Renal cortex interstitium (tissue), 11 donors: ENCODE measurements at regions not wholly inside any gene's neighbourhood (a gene's known extent, or its start where the extent isn't known, plus 50 kb on each side); places are given as distances from the start of the nearest gene placed in this dataset.
A peak's percentile ranks its signal among the peaks of the same experiment; 100 is the strongest.

ENCODE experiments used
- DNase-seq, 11 donors: peaks; one replicate each; pipeline ENCODE4 v3.0.0-alpha.2; 2013; ENCODE audit warnings: low read depth in 9 of 11, low spot score in 4 of 11; ENCODE audit errors: extremely low read depth in 1 of 11

DNA sequence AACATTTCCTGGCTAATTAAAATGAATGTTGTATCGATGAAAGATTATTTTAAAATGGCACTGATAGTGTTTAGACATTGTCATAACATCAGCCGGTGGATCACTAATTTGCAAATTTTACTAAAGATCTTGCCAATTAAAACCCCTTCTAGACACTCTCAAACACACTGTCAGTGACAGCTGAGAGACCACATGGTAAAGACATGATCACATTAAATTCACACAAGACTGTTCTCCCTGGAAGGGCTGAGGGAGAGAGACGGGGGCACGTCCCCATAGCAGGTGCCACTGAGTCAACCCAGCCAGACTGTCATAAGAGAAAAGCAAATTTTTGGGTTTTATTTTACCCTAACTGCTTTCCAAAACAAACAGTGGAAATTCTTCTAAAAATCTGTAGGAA lies 306.0 kb downstream of the TXNL1 start:
- DNase-seq: no peak

DNA sequence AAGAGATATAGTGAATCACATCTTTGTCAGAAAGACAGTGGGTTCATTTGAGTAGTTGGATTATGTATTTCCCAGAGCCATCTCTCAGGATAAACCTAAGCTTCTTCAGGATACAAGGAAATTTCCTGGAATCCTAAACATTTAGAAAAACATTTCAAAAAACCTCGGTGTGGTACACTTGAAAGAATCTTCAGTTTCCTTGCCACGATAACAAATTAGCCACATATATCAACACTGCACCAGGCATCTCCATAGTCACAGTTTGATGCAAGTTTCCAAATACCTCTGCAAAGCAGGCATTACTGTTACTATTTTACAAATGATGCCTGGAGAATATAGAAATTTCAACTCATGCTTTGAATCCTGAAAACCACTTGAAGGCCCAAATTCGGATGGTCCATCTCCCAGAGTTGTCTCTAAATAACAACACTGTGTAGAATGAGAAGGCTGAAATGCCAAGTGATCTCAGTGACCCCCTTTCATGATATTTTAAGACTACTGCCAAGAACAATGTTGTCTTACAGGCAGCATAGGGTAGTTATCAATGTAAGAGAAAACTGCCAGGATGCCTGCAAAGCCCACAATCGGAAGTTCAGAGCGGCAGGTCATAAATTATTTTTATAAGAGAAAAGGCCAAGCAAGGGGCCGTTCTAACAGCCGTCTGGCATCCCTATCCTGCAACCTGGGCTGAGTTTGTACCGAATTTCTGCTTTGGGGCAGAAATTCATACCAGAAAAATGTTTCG lies 307.9 kb downstream of the TXNL1 start:
- DNase-seq: peak in 2 of 11 donors; percentile 12 to 31

DNA sequence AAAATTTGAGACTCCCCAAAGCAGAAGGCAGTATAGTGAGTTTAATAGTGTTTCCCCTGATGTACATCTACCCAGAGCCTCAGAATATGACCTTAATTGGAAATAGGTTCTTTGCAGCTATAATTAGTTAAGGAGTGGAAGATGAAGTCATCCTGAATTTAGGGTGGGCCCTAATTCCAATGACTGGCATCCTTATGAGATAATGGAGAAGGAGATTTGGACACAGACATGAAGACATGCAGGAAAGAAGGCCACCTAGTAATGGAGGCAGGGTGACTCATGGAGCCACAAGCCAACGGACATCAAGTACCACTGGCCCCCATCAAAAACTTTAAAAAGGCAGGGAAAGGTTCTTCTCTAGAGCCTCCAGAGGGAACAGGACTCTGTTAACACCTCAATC lies 308.9 kb downstream of the TXNL1 start:
- DNase-seq: no peak

DNA sequence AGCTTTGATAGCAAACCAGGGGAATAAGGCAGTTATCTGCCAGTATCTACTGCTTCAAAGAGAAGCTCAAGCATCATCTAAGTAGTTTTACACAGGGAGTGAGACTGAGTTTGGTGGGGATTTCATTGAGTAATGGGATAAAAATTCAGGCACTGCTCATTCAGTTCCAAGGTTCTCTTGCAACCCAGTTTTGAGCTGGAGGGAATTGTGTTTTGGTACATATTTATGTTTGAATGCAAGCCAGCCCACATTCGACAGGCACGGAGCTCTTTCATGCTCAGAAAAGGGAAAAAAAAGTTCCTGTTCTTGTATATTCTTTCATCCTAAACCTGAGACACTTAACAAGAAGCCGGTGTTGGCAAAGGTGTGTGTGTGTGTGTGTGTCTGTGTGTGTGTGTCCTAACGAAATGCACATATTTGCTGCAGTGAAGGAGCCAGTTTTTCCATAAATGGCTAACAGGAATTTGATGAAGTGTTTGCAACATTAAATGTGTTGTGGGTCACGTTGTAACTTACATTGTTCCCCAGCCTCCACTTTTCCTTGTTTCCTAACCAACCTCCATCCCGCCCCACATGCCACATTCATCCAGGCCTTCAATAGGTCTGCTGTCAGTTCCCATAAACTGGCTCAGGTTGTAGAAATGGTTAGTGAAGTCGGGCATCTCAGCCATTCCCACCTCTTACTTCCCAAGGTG lies 311.1 kb downstream of the TXNL1 start:
- no peak for DNase-seq

DNA sequence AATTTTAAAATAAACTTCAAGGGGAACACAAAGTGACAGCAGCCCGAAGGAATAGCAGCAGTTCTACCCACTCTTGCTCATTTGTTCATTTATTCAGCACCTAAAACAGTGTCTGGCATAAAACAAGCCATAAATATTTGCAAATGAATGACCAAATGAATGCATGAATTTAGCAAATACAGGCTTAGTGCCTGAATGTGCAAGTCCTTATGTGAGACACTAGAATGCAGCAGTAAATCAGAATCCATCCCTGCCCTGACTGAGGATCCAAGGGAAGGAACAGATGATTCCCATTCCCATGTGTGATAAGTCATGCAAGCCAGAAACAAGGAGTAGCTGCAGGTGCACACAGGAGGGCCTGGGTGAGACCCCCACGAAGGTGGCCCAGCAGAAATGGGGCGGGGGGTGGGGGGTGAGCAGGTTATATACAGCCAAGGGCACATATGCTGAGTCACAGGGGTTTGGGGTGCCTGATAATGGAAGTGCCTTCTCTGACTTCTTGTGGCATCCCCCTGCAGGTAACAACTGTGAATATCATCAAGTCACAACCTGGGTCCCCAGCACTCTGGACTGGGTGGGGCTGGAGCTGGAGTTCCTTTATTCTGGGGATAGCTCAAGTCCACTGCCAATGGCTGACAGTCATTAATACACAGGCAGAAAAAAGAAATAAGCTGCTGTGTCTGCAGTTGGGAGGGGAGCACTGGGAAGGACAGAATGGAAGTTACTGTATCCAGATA lies 311.9 kb downstream of the TXNL1 start:
- DNase-seq: no peak

DNA sequence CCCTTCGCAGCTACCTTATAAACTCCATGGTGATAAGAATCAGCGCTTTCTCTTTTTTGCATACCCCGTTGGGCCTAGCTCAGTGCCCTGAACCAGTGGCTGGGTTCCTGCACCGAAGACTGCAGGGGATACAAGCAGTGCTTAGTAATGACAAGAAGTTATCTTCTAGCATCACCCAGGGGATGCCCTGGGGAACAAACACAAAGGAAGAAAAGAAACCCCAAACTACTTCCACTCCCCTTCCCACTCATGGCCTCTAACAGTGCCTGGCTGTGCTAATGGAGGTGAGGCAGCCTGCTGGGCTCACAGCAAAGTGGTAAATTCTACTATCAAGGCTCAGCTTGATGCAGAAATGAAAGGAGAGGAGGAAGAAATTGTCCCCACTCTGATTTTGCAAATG lies 314.7 kb downstream of the TXNL1 start:
- no peak for DNase-seq

DNA sequence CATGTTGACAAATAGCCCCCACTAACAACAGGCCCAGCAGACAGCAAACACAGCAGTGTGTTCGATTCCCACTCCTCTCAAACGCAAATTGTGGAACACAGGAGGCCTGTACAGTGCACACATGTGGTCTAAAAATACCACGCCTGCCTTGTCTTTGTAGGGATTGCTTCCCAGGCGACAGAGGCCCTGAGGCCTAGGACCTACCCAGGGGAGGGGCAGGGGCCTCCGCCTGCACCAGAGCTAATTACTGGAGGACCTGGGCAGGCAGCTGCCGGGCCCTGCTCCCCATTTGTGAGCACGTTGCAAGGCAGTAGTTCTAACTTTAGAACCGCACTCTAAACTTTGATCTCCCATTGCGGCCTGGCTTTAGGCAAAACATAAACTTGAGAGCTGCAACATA lies 316.0 kb downstream of the TXNL1 start:
- DNase-seq: no peak

DNA sequence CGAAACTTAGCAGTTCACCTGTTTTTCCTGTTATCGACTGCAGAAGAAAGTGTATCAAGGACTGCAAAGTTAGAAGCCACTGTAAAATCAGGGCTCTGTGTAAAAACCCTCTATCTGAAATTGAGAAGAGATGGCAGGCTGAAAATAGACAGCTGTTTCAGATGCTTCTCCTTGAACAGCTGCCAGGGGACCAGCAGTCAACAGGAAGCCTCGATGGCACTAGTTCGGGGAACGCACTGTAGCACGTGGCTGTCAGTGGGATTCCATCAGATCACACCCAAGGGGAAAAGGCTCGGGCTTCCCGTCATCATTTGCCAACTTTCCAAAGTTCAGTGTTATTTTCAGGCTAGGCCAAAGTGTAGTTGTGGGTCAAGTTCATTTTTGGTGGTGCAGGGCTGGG lies 316.9 kb downstream of the TXNL1 start:
- DNase-seq: no peak

DNA sequence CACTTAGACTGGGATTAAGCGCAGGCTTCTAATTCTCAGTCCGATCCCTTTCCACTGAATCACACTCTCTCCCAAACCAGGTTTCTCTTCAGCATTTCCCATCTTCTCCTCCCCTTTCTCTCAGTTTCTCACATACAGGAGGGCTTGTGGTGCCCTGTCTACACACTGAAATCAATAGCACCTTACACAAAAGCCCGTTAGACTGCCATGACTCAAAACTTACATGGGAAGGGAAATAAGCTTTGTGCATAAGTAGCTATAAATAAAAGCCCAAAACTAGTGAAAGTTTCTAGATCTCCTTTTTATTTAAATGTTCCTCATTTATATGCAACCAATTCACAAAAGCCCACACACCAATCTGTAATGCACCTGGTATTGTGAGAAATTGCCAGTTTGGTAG lies 318.4 kb downstream of the TXNL1 start:
- no peak for DNase-seq

DNA sequence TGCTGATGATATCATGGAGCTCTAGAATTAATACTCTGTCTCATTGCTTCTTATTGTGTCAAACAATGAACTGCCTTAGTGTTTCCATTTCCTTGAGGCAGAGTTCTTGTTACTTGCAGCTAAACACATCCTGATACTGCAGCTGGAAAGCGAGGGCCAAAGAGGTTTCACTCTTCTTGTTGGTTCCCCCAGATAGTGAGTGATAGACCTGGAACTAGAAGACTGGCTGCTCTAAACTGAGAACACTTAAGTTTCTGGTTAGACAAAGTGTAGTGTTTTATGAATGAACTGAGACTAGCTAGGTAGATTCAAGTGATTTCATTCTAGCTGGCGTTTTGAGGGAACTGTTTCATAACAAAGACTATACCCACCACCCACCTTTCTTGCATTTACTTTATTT lies 321.7 kb downstream of the TXNL1 start:
- DNase-seq: no peak

DNA sequence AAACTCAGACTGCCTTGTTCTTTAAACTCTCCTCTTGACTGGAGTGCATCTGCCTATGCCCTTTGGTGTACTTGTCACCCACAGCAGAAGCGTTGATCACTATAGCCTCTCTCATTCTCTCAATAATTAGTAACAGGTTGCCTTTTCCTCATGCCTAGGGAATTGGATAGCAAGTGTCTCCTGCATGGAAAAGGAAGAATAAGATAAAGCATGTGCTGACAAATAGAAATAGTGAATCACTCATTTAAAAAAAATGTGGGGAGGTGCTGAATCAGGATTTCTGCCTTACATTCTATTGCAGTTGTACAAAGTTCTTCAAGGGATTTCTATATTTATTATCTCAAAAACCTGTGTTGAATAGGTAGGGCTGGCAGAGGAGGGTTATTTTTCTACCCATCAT lies 323.0 kb downstream of the TXNL1 start:
- no peak for DNase-seq

DNA sequence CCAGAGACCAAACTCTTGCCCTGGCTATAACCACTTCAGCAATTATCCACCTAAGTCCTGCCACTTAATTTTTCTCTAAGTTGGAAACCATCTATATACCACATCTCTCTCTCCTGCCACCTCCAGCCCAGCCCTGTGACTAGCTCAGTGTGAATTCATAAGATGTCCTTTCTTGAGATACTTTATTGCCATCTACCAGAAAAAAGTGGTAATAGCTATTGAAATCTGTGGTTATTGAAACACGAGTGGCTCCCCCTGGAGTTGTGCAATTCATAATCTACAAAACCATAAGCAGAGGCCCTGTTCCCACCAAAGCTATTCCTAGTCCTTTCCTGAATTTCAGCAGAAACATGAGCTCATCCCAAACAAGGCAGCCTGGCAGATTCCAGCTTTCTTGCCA lies 324.0 kb downstream of the TXNL1 start:
- no peak for DNase-seq

DNA sequence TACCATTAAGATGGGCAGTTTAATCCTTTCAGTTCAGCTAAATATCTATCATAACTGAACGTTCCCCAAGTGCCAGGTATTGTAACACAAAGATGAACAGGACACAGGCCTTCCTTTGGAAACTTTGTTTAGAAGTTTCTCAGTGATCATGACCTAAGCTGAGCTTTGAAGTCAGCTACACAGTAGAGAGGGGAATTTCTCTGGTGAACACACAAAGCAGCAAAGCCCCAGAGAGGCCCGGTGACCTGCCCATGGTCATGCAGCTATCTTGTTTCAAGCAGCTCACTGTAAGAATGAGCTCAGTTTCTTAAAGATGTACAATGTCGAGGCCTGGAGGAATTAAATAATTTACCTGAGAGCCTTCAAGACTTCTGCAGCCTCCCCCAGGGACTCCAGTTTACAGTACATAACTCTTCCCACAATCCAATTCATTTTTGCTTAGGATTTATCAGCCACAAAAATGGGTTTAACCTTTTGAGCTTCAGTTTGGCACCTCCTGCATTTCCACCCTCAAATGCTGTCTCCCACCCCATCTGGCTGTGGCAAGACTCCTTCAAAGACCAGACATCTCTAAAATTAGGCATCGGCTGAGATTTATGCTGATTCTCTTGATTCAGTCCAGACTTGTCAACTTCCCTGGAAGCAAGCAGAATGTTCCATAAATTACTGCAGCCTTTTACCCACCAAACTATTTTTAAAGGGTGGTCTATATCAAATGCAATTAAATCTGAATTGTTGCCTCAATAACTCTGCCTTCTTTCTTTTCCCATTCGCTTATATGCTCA lies 325.6 kb downstream of the TXNL1 start:
- DNase-seq: no peak

DNA sequence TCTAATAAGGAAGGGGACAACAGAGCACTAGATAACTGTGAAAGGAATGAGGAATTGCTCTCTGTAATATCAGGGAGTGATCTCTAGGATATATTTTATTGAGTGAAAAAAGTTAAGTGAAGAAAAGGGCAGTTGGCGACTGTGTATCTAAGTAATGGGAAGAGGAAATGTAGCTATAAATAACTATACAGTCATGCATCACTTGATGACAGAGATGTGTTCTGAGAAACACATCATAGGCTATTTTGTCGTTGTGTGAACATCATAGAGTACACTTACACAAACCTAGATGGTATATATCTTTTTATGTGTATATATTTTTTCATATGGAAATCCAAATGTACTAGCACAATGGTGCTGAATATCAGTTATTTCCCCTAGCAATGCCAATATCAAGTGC lies 329.3 kb downstream of the TXNL1 start:
- no peak for DNase-seq

DNA sequence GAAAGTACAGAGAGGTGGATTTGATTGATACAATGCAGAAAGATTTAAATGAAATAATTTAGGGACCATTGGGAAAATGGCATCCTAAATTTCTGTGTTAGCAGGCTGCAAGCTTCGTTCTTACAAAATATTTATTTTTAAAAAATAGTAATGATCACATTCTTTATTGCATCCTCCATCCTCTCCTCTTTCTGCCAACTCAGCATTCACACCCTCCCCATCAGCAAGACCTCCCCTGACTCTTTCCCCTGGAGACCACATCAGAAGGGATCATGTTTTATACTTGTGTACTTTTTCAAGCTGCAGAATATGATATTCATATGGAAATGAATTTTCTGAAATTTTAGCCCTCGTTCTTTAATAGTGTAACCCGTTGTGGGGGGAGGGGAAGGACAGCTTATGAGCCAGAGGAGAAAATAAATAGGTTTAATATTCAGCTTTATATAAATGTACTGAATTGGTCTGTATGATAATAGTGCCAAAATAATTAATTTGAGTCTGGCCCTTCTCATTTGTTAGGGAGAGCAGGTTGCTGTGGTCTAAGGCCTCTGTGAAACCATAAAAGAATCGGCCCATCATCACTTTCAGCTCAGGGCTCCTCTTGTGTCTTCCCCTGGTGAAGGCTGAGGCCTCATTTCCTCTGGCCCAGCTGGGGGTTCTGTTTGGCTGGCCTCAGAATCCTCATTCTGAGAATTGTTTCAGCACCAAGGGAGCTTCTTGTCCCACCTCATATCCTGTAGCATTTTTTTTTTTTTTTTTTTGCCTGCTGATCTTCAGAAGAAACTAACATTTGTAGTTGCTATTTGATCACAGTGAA lies 330.8 kb downstream of the TXNL1 start:
- DNase-seq: no peak

DNA sequence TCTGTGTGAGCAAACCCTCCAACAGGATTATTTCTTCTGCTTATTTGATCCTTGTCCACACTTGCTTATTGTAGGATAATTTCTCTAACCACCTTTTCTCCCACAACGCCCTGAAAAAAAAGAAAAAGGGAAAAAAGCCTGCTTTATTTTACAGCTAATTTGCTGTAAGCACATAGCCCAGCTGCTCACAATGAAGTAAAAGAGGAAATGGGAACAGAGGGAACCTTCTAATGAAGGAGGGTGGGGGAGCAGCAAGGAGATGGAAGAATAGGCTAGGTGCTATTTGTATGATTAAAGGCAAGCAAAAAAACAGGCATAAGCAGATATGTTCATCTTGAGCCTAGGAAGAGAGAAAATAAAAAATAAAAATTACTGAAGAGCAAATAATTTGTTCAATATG lies 331.6 kb downstream of the TXNL1 start:
- DNase-seq: no peak

DNA sequence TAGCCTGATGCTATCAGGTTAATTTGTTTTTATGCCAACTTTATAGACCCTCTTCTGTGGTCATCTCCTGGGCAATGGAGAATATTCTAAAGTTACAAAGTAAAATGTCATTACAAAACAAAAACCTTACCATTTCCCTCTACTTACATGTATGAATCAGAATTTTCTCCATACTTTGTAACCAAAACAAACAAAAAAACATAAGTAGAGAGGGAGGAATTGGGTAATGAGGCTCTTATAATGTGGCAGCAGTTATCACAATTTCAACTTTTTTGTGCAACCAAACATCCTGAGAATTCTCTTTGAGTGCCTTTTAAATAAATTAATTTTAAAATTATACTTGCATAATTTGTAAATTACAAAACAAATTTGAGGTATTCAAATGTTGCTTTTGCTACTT lies 332.8 kb downstream of the TXNL1 start:
- no peak for DNase-seq

DNA sequence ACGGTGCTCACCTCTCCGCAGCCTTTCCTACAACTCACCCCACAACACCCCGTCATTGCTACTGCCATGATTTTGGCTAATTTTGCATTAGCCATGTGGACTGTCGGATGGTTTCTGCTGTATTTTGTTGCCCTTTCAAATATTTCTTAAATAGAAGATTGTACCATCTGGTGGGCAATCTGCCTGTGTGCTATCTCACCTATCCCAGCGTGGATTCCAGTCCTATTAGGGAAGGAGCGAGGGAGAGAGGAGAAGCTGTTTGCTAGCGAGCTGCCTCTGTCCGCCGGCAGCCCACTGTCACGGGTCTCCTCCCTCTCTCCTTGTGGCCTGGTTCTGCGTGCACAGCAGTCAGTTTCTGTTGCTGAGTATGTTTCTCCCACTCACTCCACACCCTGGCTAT lies 336.2 kb downstream of the TXNL1 start:
- DNase-seq: no peak

DNA sequence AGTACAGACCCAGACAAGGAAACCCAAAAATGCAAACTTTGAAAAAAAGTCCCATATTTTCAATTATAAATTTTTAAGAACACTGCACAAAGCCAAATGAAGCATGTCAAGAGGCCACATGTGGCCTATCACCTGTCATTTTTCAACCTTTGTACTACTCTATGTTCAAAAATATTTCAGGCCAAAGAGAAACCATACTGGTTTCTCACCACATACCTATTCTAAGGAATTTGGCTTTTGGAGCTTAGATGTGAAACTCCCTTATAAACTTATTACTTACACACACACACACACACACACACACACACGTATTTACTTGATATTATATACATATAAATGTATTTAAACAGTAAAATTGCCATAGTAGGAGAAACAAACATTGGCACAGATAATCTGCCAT lies 338.7 kb downstream of the TXNL1 start:
- no peak for DNase-seq
